Neuronal stem cell (in vitro differentiated cells): ENCODE measurements at regions not wholly inside any gene's neighbourhood (a gene's known extent, or its start where the extent isn't known, plus 50 kb on each side); places are given as distances from the start of the nearest gene placed in this dataset.

Experiments
- DNase-seq: peaks from one replicate; pipeline ENCODE4 v3.0.0-alpha.2; 2013; ENCODE audit warnings: low spot score
- H2AFZ ChIP-seq: one replicate; pipeline ENCODE4 v1.6.1; 2013; ENCODE audit warnings: mild to moderate bottlenecking, low read length, inconsistent platforms
- H2AK5ac ChIP-seq: 2 replicates; pipeline ENCODE4 v1.6.1; 2013; ENCODE audit warnings: low read depth, mild to moderate bottlenecking, inconsistent platforms, low read length, moderate library complexity, mixed read lengths
- H2BK120ac ChIP-seq: 2 replicates; pipeline ENCODE4 v1.6.1; 2013; ENCODE audit warnings: low read depth, mild to moderate bottlenecking, inconsistent platforms, low read length, moderate library complexity, mixed read lengths
- H2BK12ac ChIP-seq: one replicate; pipeline ENCODE4 v1.6.1; 2013; ENCODE audit warnings: low read length, inconsistent platforms
- H2BK15ac ChIP-seq: 2 replicates; pipeline ENCODE4 v1.6.1; 2013; ENCODE audit warnings: mild to moderate bottlenecking, low read length, inconsistent platforms, mixed read lengths
- H2BK5ac ChIP-seq: one replicate; pipeline ENCODE4 v1.6.1; 2013; ENCODE audit warnings: inconsistent platforms, mild to moderate bottlenecking, low read length, moderate library complexity
- H3K14ac ChIP-seq: one replicate; pipeline ENCODE4 v1.6.1; 2013; ENCODE audit warnings: low read length, inconsistent platforms
- H3K18ac ChIP-seq: 2 replicates; pipeline ENCODE4 v1.6.1; 2013; ENCODE audit warnings: low read length, inconsistent platforms
- H3K23ac ChIP-seq: 2 replicates; pipeline ENCODE4 v1.6.1; 2013; ENCODE audit warnings: low read depth, mild to moderate bottlenecking, mixed read lengths, low read length, inconsistent platforms; ENCODE audit not compliant: poor library complexity
- H3K27ac ChIP-seq: replicated peaks from 3 replicates; pipeline ENCODE4 v1.5.1; 2013; ENCODE audit warnings: low read length, inconsistent platforms
- H3K27me3 ChIP-seq, 3 experiments: 2 replicates each; pipeline ENCODE4 v1.6.1; 2013; ENCODE audit warnings: low read length in 3 of 3, mild to moderate bottlenecking in 2 of 3, inconsistent platforms in 1 of 3, low read depth in 1 of 3, mixed read lengths in 1 of 3, moderate library complexity in 1 of 3; ENCODE audit not compliant: control insufficient read depth in 3 of 3, insufficient read depth in 3 of 3
- H3K36me3 ChIP-seq, 2 donors: replicated peaks in 1 of 2; 2 replicates each; pipeline ENCODE4 v1.6.1; 2013; ENCODE audit warnings: low read length in 2 of 2; ENCODE audit not compliant: control insufficient read depth in 2 of 2, insufficient read depth in 2 of 2
- H3K4ac ChIP-seq: 2 replicates; pipeline ENCODE4 v1.6.1; 2013; ENCODE audit warnings: inconsistent platforms, mild to moderate bottlenecking, low read length, moderate library complexity
- H3K4me1 ChIP-seq, 2 donors: 1 replicate in 1 of 2; 2 replicates in 1 of 2; pipeline ENCODE4 v1.6.1; 2013; ENCODE audit warnings: low read length in 2 of 2, low read depth in 1 of 2; ENCODE audit not compliant: control insufficient read depth in 2 of 2, insufficient read depth in 1 of 2
- H3K4me2 ChIP-seq: one replicate; pipeline ENCODE4 v1.6.1; 2013; ENCODE audit warnings: mild to moderate bottlenecking, low read length, inconsistent platforms; ENCODE audit not compliant: insufficient read depth, poor library complexity, severe bottlenecking
- H3K4me3 ChIP-seq, 2 donors: 2 replicates each; pipeline ENCODE4 v1.5.1; 2013; ENCODE audit warnings: low read length in 2 of 2, mild to moderate bottlenecking in 2 of 2, inconsistent platforms in 1 of 2, moderate library complexity in 1 of 2
- H3K79me1 ChIP-seq: one replicate; pipeline ENCODE4 v1.6.1; 2013; ENCODE audit warnings: low read depth, mild to moderate bottlenecking, inconsistent platforms, low read length, moderate library complexity
- H3K9ac ChIP-seq: one replicate; pipeline ENCODE4 v1.6.1; 2013; ENCODE audit warnings: mild to moderate bottlenecking, low read depth, low read length, inconsistent platforms; ENCODE audit not compliant: poor library complexity
- H3K9me3 ChIP-seq, 2 donors: replicated peaks in 1 of 2; 2 replicates each; pipeline versions ENCODE3 to v1.6.1; 2013; ENCODE audit warnings: low read length in 2 of 2, mild to moderate bottlenecking in 2 of 2, inconsistent platforms in 1 of 2, low read depth in 1 of 2, mixed read lengths in 1 of 2, moderate library complexity in 1 of 2; ENCODE audit not compliant: control insufficient read depth in 2 of 2, insufficient read depth in 1 of 2
- H4K8ac ChIP-seq: one replicate; pipeline ENCODE4 v1.6.1; 2013; ENCODE audit warnings: low read depth, mild to moderate bottlenecking, inconsistent platforms, low read length, moderate library complexity
- H4K91ac ChIP-seq: one replicate; pipeline ENCODE4 v1.6.1; 2013; ENCODE audit warnings: low read length, low read depth, mild to moderate bottlenecking, inconsistent platforms; ENCODE audit not compliant: poor library complexity
- WGBS, 2 donors: extraction: QIAGEN DNeasy Blood & Tissue Kit; methylation state at CpG; one replicate each; pipeline ENCODE4 v1.1.7; 2013; ENCODE audit warnings: missing lambda C conversion rate in 2 of 2, mixed read lengths in 1 of 2; ENCODE audit not compliant: insufficient read length in 2 of 2, insufficient replicate concordance in 1 of 2; ENCODE audit errors: extremely low coverage in 2 of 2; 5-methylcytosine and 5-hydroxymethylcytosine counted together

DNA sequence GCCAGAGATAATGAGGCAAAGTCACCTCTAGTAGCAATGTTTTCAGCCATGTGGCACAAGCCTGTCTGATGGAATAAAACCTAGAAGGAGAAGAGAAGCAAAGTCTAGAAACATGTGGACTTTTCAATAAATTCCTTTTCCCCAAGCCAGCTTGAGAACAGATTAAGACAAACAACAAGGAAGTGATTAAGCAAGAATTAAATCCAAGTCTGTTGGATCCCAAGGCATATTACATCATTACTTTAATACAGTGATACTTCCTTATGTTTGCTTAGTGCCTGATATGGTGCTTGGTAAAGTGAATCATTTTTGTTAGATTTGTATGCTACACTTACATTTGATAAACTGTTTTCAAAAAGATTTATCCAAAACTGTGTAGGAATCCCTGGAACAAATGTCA is 260.3 kb upstream of the FAM83B start:
- H3K4ac ChIP-seq = no peak overlapping the region
- no peak overlapping the region for H3K4me2 ChIP-seq
- H3K79me1 ChIP-seq = no peaks in the 10 kb centered on the region
- no peak overlapping the region for H4K8ac ChIP-seq
- H2AFZ ChIP-seq = no peak overlapping the region
- H3K14ac ChIP-seq = no peak overlapping the region
- no peak overlapping the region for H2AK5ac ChIP-seq
- H2BK5ac ChIP-seq = no peak overlapping the region
- H3K27ac ChIP-seq = no peak overlapping the region
- no peak overlapping the region for H2BK120ac ChIP-seq
- H3K9me3 ChIP-seq = peaks cover 0 to 9% of the 10 kb centered on the region in 2 donors
- no peak for DNase-seq
- H4K91ac ChIP-seq = no peak overlapping the region
- H2BK12ac ChIP-seq = no peak overlapping the region
- H3K36me3 ChIP-seq = no peaks in the 10 kb centered on the region
- H3K18ac ChIP-seq = no peak overlapping the region
- H3K9ac ChIP-seq = no peak overlapping the region
- no peaks in the 10 kb centered on the region for H3K4me1 ChIP-seq
- H3K27me3 ChIP-seq = no peaks in the 10 kb centered on the region
- H2BK15ac ChIP-seq = no peak overlapping the region
- H3K4me3 ChIP-seq = no peak overlapping the region
- H3K23ac ChIP-seq = no peak overlapping the region

GRCh38 chr6:54587277-54587676 is 259.3 kb upstream of the FAM83B start:
- Histone ChIP-seq H3K23ac (no peak overlapping the region), H3K27ac (no peak overlapping the region), H4K8ac (no peak overlapping the region), H3K9ac (no peak overlapping the region), H3K27me3 (no peaks in the 10 kb centered on the region), H3K4me2 (no peak overlapping the region), H2AK5ac (no peak overlapping the region), H3K4ac (no peak overlapping the region), H2BK120ac (no peak overlapping the region), H3K9me3 (peaks cover 0 to 9% of the 10 kb centered on the region in 2 donors), H2BK5ac (no peak overlapping the region), H3K18ac (no peak overlapping the region), H2BK15ac (no peak overlapping the region), H2BK12ac (no peak overlapping the region), H3K4me3 (no peak overlapping the region), H3K36me3 (no peaks in the 10 kb centered on the region), H3K79me1 (no peaks in the 10 kb centered on the region), H3K14ac (no peak overlapping the region), H3K4me1 (no peaks in the 10 kb centered on the region), H4K91ac (no peak overlapping the region), H2AFZ (no peak overlapping the region)
- no CpG with 5 or more reads among the region's 3 CpGs for WGBS, 2 donors
- DNase-seq = no peak

DNA sequence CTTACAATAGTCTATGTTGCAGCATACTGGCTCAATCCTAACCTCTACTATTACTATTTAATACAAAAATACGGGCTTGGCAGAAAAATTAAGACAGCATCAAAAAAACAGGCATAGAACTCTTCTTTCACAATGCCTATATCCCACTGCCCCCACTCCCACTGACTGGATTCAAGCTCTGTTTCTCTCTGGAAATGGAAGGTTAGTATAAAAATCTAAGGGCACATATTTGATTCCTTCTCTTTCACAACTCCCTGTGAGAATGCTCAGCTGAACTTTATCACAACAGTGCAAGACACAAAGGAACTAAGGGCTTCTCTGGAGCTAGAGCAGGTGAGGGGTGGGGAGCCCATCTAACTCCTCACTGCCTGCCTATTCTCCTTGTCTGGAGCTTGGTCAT is 258.4 kb upstream of the FAM83B start:
- no peak overlapping the region for H2BK12ac ChIP-seq
- no peak overlapping the region for H4K91ac ChIP-seq
- H2BK15ac ChIP-seq = no peak overlapping the region
- no peak overlapping the region for H4K8ac ChIP-seq
- no peak overlapping the region for H3K14ac ChIP-seq
- no peak overlapping the region for H2BK120ac ChIP-seq
- no peak overlapping the region for H3K4me2 ChIP-seq
- peak overlapping the region; percentile 38 for H2AFZ ChIP-seq
- no peak overlapping the region for H3K18ac ChIP-seq
- DNase-seq = no peak
- no peaks in the 10 kb centered on the region for H3K36me3 ChIP-seq
- H3K9ac ChIP-seq = no peak overlapping the region
- no peak overlapping the region for H3K4me3 ChIP-seq
- H3K27ac ChIP-seq = no peak overlapping the region
- H3K4ac ChIP-seq = no peak overlapping the region
- H3K79me1 ChIP-seq = no peaks in the 10 kb centered on the region
- no peaks in the 10 kb centered on the region for H3K4me1 ChIP-seq
- H3K27me3 ChIP-seq = no peaks in the 10 kb centered on the region
- H3K9me3 ChIP-seq = peaks cover 0 to 9% of the 10 kb centered on the region in 2 donors
- H2AK5ac ChIP-seq = no peak overlapping the region
- no CpG with 5 or more reads among the region's 1 CpG for WGBS, 2 donors
- no peak overlapping the region for H3K23ac ChIP-seq
- H2BK5ac ChIP-seq = no peak overlapping the region

GRCh38 chr6:54595844-54596243 is 250.7 kb upstream of the FAM83B start:
- Histone ChIP-seq H2BK15ac (no peak overlapping the region), H3K4me1 (no peaks in the 10 kb centered on the region), H2BK12ac (no peak overlapping the region), H3K27ac (no peak overlapping the region), H3K27me3 (no peaks in the 10 kb centered on the region), H2BK5ac (no peak overlapping the region), H2AFZ (no peak overlapping the region), H2AK5ac (no peak overlapping the region), H3K9me3 (peaks cover 0 to 6% of the 10 kb centered on the region in 2 donors), H3K4ac (no peak overlapping the region), H3K23ac (no peak overlapping the region), H4K8ac (no peak overlapping the region), H3K4me3 (no peak overlapping the region), H3K9ac (no peak overlapping the region), H3K36me3 (no peaks in the 10 kb centered on the region), H3K4me2 (no peak overlapping the region), H3K79me1 (no peaks in the 10 kb centered on the region), H3K18ac (no peak overlapping the region), H2BK120ac (no peak overlapping the region), H3K14ac (no peak overlapping the region), H4K91ac (no peak overlapping the region)
- WGBS, 2 donors = no CpG with 5 or more reads among the region's 3 CpGs
- no peak for DNase-seq
